HG03060 (cell line): ENCODE measurements at regions not wholly inside any gene's neighbourhood (a gene's known extent, or its start where the extent isn't known, plus 50 kb on each side); places are given as distances from the start of the nearest gene placed in this dataset.

Experiments
- ATAC-seq: cut with Tn5 transposase; IDR thresholded peaks from one replicate; pipeline ENCODE4 v1.9.1; 2021; ENCODE audit warnings: low read depth, moderate number of reproducible peaks; ENCODE audit not compliant: unreplicated experiment

- no peak for ATAC-seq
Measured at GRCh38 chr4:96164814-96165351, 325.0 kb downstream of the PDHA2 start.

DNA sequence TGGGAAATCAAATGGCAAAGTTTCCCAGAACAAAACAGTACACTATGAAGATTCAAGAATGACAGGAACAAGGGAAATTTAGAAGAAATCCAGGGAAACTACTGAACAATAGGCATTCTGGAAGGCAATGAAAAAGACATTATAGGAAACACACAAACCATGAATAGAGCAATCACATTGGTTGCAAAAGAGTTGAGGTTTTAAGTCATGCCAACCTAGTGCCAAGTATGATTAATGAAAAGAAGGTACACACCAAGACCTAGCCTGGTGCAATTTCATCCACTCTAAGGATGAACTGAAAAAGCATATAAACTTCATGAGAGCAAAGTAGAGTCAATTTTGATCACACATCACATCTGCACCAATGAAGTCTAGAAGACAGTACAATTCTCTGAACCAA is 326.9 kb downstream of the PDHA2 start:
- no peak for ATAC-seq

- no peak for ATAC-seq
Measured at GRCh38 chr4:96170198-96170597, 330.3 kb downstream of the PDHA2 start.

GRCh38 chr4:96173756-96174155 is 333.9 kb downstream of the PDHA2 start:
- no peak for ATAC-seq

DNA sequence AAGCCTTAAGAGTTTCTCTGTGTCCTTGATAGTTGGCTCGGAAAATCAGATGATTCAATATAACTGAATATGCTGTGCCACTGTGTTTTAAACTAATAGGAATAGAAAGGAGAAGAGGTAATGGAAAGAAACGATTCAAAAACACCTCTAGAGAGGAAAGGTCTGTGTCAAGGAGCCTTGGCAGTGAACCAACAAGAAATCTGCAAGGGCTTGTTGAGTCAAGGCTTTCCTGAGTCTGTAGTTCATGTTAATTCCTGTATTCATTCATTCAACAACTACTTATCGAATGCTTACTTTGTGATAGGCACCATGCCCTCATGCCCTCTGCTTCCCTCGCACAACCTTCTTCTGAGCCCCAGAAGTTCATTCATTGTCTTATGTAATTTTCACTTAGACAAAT is 336.0 kb downstream of the PDHA2 start:
- no peak for ATAC-seq

- no peak for ATAC-seq
Measured at GRCh38 chr4:96183611-96184010, 343.7 kb downstream of the PDHA2 start.

DNA sequence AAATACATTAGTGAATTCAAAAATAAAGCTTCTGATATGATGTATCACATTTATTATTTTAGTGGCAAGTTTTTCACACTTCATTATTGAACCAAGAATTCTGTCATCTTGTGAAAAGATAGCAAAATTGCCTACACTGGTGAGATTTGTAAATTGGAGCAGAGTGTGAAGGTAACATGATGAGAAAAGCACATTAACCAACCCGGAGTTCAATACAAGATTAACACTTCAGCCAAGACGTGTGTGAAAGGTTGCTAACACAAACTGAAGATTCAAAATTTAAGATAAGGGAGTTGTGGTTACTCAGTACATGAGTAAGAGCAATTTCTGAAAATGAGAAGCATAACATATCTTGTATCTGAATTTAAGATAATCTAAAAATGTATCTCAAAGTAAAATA is 346.7 kb downstream of the PDHA2 start:
- no peak for ATAC-seq

DNA sequence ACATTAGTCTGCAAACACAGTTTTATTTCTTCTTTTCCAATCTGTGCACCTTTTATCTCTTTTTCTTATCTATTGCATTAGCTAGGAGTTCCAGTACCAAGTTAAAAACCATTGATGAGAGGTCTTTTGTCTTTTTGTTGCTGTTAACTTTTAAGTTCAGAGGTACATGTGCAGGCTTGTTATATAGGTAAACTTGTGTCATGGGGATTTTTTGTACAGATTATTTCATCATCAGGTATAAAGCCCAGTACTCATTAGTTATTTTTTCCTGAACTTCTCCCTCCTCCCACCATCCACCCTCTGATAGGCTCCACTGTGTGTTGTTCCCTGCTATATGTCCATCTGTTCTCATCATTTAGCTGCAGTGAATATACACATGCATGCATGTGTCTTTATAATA is 349.9 kb downstream of the PDHA2 start:
- ATAC-seq: no peak

DNA sequence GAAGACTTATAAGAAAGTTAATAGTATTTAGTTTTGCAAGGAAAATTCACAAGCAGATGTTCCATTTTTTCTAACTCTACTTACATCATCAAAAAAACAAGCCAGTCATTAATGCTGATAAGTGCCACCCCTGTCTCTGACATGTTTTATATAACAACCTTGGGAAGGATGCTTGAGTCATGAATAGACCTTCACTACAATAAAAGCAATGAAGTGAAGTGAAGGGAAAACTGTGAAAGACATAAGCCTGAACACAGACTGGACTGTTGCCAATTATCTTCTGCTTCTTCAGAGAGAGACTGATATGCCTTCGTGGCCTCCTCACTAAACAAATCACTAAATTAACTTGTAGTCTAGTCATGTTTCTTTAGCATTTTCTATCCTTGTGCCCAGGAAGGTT is 353.2 kb downstream of the PDHA2 start:
- no peak for ATAC-seq

DNA sequence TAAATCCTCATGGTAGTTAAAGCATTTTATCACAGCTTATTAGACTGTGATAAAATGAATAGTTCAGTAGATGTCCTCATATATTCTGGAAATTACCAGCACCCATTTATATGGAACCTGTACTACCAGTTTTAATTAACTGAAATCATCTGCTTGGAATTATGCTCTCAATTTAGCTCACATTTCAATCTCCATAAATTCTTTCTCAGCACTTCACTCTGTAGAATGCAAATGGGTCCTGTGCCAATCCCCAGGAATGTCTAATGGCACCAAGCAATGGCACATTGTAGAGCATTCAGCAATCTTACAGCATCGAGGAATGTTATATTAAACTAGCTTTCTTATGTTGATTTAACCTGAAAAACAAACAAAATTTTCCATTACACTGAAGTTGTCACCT is 355.1 kb downstream of the PDHA2 start:
- no peak for ATAC-seq

GRCh38 chr4:96205143-96205936 is 365.4 kb downstream of the PDHA2 start:
- ATAC-seq: no peak

GRCh38 chr4:96227515-96227914 is 387.6 kb downstream of the PDHA2 start:
- no peak for ATAC-seq

DNA sequence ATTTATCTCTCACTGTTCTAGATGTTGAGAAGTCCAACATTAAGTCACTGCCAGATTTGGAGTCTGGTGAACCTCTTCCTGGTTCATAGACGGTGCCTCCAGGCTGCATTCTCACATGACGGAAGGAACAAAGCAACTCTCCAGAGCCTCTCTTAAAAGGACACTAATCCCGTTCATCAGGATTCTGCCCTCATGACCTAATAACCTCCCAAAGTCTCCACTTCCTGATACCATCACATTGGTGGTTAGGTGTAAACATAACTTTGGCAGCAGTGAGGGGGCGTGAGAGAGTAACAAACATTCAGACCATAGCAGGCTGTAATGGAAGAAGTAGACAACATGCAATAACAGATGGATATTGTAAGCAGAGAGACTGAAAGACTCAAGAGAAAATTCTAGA is 388.6 kb downstream of the PDHA2 start:
- ATAC-seq: no peak

- no peak for ATAC-seq
Measured at GRCh38 chr4:96240041-96240440, 400.1 kb downstream of the PDHA2 start.

DNA sequence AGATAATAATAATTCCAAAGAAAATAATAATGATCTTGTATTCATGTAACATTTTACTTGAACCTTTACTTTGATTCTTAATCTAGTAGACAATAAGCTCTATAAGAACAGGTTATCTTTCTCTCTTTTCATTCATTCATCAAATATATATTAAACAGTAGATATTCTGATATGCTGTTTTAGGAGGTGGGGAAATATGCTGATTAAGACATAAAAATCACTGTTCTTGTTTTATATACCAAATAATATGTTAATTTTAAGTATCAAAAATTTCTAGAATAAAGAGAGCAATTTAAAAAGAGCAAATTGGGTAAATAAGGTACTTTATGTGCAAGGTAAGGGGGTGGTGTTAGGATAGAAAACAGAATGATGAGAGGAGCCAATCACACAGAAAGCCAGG is 401.9 kb downstream of the PDHA2 start:
- no peak for ATAC-seq

GRCh38 chr4:96247096-96247495 is 407.2 kb downstream of the PDHA2 start:
- ATAC-seq: no peak

GRCh38 chr4:96248225-96248624 is 408.3 kb downstream of the PDHA2 start:
- ATAC-seq: no peak

GRCh38 chr4:96260064-96260682 is 420.3 kb downstream of the PDHA2 start:
- ATAC-seq: no peak

DNA sequence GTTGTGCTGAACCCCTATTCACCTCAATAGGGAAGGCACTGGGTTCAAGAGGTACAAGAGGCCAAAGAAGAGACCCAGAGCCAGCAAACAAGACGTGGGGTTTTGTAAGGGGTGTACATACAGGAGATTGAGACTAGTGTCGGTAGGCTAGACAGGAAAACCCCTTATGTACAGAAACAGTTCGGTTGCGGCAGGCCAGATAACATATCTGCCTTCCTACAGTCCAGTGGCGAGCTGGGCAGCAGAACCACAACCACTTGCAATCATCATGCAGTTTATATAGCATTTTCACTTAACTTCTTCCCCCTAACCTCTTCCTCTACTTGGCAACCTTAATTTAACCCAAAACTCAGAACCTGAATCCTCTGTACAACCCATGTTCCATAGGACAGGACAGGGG is 422.2 kb downstream of the PDHA2 start:
- ATAC-seq: no peak

- no peak for ATAC-seq
Measured at GRCh38 chr4:96263291-96263690, 423.4 kb downstream of the PDHA2 start.

DNA sequence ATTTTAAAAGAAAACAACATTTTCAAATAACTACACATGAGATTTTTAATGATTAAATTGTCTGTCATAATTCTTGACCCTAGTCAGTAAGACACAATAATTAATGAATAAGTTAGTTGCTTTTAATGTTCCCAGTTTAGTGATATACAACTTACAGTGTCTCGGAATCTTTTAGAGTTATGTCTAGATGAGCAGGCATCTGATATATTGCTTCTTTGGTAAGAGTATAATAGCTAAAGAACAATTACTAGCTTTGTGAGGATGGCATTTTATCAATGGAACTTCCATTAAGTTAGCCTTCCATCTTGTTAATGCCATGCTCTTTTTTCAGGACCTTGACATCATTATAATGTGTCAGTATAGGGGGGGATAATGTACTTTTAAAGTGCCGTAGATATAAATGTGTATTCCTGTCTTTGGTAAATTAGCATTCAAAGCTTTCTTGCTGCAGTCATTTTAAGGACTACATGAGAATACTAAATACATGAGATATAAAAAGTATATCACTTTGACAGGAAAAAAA is 425.1 kb downstream of the PDHA2 start:
- no peak for ATAC-seq

DNA sequence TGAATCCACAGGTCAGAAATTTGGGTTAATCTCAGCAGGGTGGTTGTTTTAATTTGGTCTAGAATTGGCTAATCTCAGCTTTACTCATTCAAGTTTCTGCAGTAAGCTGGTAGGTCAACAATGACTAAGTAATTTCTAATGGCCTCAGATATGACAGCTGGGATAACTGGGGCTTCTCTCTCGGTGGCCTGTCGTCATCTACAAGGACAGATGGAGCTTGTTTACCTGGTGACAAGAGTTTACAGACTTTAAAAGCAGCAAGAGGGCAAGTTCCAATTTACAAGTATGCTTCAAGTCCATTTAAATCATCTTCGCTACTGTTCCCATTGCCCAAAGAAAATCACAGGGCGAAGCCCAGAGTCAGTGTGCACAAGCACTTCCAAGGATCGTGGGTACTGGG is 453.9 kb downstream of the PDHA2 start:
- no peak for ATAC-seq
